Activated T-cell treated with anti-CD3 and anti-CD28 coated beads for 4 hours (primary cell): ENCODE measurements at regions not wholly inside any gene's neighbourhood (a gene's known extent, or its start where the extent isn't known, plus 50 kb on each side); places are given as distances from the start of the nearest gene placed in this dataset.

Experiments
- DNase-seq: peaks from one replicate; pipeline ENCODE4 v3.0.0-alpha.2; 2020

GRCh38 chr1:82453511-82454185 lies 652.9 kb downstream of the ADGRL2 start:
- DNase-seq, result no peak

GRCh38 chr1:82452096-82452495 lies 651.4 kb downstream of the ADGRL2 start:
- no peak for DNase-seq

- DNase-seq, result no peak
Measured at GRCh38 chr1:82451191-82451590, 650.5 kb downstream of the ADGRL2 start.

DNA sequence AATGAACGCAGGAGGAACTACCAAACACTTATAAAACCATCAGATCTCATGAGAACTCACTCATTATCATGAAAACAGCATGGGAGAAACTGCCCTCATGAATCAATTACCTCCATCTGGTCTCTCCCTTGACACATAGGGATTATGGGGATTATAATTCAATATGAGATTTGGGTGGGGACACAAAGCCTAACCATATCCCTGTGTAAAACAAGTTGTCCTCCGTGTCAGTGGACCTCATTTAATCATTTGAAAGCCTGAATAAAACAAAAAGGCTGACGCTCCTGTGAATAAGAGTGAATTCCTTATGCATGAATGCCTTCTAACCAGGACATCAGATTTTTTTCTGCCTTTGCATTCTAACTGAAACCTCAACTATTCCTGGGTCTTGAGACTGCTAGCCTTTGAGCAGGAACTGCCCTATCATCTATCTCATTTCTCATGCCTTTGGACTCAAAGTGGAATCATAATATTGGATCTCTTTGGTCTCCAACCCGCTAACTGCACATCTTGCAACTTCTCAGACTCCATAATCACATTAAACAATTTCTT lies 648.8 kb downstream of the ADGRL2 start:
- DNase-seq, result no peak

DNA sequence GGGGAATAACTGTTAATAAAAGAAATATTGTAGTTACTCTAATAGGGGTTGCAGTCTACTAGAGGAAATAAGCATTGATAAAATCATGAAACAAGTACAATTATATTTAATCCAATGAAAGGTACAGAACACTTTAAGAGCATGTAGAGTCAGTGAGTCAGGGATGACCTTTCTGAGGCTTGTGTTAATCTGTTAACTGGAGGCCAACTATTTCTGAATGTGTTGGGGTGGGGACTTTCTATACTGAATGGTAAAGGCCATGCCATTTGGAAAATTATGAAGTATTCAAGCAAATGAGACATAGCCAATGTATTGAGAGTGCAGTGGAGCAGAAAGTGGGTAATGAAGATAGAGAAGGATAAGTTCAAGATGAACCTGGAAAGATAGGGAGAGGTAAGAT lies 646.2 kb downstream of the ADGRL2 start:
- DNase-seq, result no peak

- no peak for DNase-seq
Measured at GRCh38 chr1:82446236-82446635, 645.5 kb downstream of the ADGRL2 start.

- no peak for DNase-seq
Measured at GRCh38 chr1:82445827-82446226, 645.1 kb downstream of the ADGRL2 start.

DNA sequence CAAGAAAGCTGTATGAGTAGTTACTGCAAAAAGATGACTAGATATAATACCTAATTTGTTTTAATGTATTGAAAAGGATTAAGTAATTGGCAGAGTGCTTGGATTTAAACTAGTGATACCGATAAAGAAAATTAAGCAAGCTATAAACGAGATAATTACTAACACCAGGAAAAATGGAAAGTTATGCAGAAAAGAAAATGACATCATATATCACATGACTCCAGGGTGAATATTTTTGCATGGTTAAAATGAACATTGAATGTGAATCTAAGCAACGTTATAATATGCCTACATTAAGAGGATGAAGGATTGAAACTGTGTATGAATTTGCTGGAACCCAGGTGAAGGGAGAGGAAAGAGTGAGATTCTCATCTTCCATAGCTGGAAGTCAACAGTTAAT lies 644.4 kb downstream of the ADGRL2 start:
- no peak for DNase-seq

DNA sequence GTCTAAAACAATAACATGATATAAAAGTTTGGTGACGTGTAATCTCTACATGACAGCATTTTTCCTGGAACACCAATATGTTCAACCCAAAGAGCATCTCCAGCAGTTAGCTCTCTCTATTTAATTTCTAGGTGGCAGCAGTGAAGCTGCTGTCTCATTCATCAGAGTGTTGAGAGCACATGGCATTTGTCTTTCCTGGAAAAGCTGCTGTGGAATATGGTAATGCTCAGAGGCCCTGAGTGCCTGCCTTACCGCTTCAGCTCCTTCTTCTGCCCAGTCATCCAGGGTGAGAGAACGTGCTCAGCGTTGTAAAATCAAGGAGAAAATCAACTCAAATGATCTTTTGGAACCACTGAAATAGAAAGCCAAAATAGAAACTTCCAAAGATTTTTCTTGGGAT lies 640.7 kb downstream of the ADGRL2 start:
- DNase-seq, result no peak

- no peak for DNase-seq
Measured at GRCh38 chr1:82423174-82423815, 622.6 kb downstream of the ADGRL2 start.

- no peak for DNase-seq
Measured at GRCh38 chr1:82421782-82422181, 621.0 kb downstream of the ADGRL2 start.

DNA sequence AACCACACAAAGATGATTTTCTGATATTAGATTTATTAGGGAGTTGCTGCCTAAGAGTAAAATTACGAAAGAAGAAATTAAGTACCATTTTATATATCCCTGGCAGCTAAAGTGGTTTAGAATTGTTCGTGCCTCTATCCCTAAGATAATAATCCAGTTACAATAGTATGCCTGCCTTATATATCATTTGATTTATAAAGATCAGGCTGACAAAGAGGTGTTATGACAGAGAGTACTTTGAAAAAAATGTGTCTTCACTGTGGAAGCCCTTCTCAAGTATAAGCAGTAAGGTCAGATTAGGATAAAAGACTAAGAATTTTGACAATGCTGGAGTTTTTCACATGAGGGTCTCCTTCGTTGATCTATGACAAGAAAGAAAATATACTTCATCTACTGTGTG lies 619.9 kb downstream of the ADGRL2 start:
- no peak for DNase-seq

- DNase-seq, result no peak
Measured at GRCh38 chr1:82411605-82412004, 610.9 kb downstream of the ADGRL2 start.

DNA sequence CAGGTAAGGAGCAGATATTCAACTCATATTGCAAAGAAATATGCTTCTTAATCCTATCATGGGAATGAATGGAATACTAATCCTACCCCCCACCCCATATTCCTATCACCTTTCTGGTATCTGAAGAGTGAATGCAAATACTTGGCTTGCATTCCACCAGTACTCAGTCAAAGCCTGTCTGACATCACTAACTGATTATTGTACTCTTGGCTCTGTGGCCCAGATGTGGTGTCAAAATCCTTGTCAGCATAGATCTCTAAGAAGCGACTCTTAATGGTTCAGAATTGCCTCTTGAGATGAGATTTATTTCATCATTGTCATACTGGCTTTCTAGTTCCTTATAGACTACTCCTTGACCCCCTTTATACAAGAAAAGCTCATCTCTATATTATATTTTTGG lies 604.6 kb downstream of the ADGRL2 start:
- DNase-seq, result no peak

- DNase-seq, result no peak
Measured at GRCh38 chr1:82401116-82401515, 600.4 kb downstream of the ADGRL2 start.

DNA sequence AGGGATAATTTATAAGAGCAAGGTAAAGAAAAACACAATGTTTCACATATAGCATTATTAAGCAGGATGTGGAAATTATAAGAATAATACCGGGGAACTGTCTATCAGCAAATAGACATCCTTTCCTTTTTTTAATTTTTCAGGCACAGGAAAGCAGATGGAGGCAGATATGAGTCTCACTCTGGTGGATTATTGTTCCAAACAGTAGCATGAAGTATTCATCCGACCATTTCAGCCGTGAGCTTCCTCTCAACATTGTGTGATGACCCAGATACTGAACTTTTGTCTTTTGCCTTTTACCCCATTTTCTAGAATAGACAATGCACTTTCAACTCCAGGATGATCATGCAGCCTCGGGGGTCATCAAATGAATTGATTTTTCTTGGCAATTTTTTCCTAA lies 599.8 kb downstream of the ADGRL2 start:
- no peak for DNase-seq

- DNase-seq, result no peak
Measured at GRCh38 chr1:82399093-82399492, 598.4 kb downstream of the ADGRL2 start.

DNA sequence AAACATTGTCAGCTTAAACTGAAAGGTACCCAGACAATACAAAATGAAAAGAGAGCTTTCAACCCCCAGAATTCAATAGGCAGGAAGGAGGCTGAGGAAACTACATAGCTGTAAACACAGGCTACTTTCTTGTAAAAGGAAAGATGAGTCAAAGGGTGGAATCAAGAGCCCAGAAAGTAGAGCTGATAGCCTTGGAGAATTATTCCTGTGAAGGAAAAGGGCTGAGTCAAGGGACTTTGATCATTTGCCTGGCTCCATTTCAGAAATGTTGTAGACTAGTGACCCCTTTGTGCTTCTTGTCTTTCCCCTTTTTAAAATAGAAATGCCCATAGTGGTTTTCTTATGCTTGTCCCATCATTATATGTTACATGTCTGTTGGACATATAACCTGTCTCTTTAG lies 597.6 kb downstream of the ADGRL2 start:
- no peak for DNase-seq

DNA sequence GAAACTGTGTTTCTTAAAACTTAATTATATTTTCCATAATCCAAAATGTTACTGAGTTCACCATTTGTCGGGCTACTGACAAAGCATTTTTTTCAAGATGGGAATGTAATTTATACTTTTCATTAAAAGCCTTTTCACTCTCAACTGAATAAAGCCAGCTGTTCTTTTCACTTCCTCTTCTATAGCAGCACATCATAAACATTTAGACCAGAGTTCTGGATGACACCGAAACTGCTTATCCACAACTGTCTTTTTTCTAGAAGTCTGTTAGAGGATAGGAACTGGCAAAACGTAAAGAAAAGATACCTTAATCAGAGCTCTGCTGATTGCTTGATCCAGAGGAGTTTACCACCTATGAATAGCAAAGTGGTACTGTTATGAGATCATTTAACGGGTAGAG lies 594.7 kb downstream of the ADGRL2 start:
- no peak for DNase-seq

DNA sequence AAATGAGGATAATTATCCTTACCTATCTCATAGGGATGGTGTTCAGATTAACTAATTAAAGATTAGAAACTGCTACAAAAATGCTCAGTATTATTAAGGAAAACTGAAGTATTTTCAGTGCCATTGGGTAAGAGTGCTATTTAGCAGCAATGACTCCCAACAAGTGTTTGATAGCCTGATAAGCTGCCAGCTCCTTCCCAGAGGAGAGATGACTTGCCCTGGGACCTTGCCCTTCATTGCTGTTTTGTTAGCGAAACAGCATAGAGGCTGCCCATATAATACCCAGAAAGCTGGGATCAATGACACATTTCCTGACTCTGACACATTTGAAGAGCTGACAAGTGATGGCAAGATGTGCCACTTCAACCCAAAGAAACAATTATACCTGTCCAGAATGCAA lies 592.2 kb downstream of the ADGRL2 start:
- no peak for DNase-seq

- DNase-seq, result no peak
Measured at GRCh38 chr1:82392513-82392912, 591.8 kb downstream of the ADGRL2 start.

DNA sequence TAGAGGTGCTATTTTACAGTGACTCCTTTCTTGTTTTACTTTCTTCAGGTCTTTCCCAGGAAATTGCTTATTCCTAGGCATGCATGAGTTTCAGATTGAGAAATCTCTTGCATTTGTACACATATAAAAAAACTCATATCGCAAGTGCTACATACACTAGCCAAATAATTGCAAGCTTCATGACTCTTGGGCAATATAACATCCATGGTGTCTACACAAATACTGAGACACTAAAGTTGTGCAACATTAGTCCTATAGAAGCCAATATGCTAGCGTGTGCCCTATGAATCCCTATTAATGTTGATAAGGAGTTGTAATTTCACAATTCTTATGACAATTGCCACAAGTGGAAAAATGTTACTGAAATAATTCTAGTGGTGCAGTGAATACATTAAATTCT lies 591.0 kb downstream of the ADGRL2 start:
- no peak for DNase-seq

- no peak for DNase-seq
Measured at GRCh38 chr1:82390627-82391026, 589.9 kb downstream of the ADGRL2 start.

- no peak for DNase-seq
Measured at GRCh38 chr1:82388679-82389078, 587.9 kb downstream of the ADGRL2 start.

DNA sequence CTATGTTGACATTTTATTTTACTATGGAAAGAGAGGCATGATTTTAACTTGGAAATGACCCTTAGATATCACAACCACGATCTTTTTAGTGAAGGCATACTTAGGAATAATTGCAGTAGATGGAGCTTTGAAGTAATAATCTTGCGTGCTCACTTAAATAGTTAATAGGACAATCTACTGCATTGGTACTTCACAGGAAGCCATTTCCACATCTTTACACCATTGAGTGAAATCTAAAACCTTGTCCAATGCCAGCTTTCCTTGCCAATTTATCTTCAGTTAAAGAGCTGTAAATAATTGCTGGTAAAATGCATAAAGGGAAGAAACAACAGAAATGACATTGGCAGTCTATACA lies 586.3 kb downstream of the ADGRL2 start:
- DNase-seq, result no peak
